Progenitor cell of endocrine pancreas (in vitro differentiated cells): ENCODE measurements at regions not wholly inside any gene's neighbourhood (a gene's known extent, or its start where the extent isn't known, plus 50 kb on each side); places are given as distances from the start of the nearest gene placed in this dataset.
A peak's percentile ranks its signal among the peaks of the same experiment; 100 is the strongest.

Experiments
- DNase-seq: peaks from one replicate; pipeline ENCODE4 v3.0.0; 2021; ENCODE audit warnings: low spot score; ENCODE audit not compliant: unreplicated experiment
- H3K27ac Mint-ChIP-seq: 2 replicates; pipeline ENCODE4 v1.8.0; 2021; ENCODE audit warnings: mild to moderate bottlenecking, moderate library complexity, mixed read lengths
- H3K27me3 Mint-ChIP-seq: 2 replicates; pipeline ENCODE4 v1.8.0; 2021; ENCODE audit warnings: mixed read lengths
- H3K36me3 Mint-ChIP-seq: 2 replicates; pipeline ENCODE4 v1.8.0; 2022; ENCODE audit warnings: mixed read lengths; ENCODE audit not compliant: insufficient read depth
- H3K4me1 Mint-ChIP-seq: 2 replicates; pipeline ENCODE4 v1.8.0; 2021; ENCODE audit warnings: low read depth, mixed read lengths
- H3K4me3 Mint-ChIP-seq: 2 replicates; pipeline ENCODE4 v1.8.0; 2021; ENCODE audit warnings: low read depth, mild to moderate bottlenecking, moderate library complexity, mixed read lengths
- H3K9me3 Mint-ChIP-seq: 2 replicates; pipeline ENCODE4 v1.8.0; 2021; ENCODE audit warnings: low read depth, mixed read lengths
- TF ChIP-seq, protein P1 (sequence below): fragments of 200-600 bp; sonication (generic); IDR thresholded peaks from one replicate; pipeline ENCODE4 v1.5.0; 2021; ENCODE audit warnings: antibody characterized with exemption, mild to moderate bottlenecking; ENCODE audit not compliant: unreplicated experiment

DNA sequence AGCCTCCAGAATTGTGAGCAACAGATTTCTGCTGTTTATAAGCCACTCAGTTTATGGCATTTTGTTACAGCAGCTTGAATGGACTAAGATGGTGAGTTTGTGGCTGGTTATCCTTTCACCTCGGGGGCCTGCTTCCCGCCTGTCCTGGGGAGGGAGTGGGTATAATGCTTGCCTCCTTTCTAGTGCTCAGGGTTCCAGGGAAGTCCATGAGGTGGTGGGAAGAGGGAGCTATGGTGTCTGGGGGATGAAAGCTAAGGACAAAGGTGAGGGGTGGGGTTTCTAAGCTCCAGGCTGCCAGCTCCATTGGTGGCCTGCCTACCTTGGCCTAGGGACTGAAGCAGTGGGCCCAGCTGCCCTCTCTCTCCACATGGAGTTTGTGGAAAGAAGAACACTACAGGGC, 50.2 kb upstream of the SDK2 start:
- no peak overlapping the region for H3K27ac Mint-ChIP-seq
- no peaks in the 10 kb centered on the region for H3K4me1 Mint-ChIP-seq

DNA sequence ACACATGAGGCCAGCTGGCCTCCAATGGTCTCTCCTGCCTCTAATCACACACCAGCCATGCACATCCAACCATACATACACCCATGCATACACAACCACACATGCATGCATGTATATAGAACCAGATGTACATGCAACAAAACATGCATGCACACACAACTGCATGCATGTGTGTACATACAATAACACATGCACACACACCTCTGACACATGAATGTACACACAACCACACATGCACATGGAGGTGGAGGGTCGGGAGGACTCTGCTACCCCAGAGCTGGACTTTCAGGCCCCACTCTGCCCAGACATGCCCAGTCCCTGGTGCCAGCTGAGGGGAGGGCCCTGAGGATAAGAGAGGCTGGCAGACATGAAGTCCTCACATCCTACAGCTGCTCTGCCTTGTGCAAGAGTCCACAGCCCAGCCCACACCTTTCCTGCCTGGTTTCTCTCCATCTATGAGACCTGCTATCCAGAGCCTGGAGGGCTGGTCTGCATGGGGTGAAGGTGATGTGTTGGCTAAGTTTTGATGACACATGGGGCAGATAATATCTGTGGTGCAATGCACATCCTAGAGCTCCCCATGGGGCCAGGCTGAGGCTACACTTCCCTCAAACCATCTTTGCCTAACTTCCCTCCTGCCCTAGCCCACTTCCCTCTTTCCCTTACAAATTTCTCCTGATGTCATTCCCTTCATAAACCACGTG, 50.9 kb upstream of the SDK2 start:
- DNase-seq: no peak
- no peaks in the 10 kb centered on the region for H3K36me3 Mint-ChIP-seq

More for the DNA sequence above, 50.2 kb upstream of the SDK2 start:
- H3K27me3 Mint-ChIP-seq: peaks cover 14% of the 10 kb centered on the region
- no peak overlapping the region for H3K4me3 Mint-ChIP-seq
- no peaks in the 10 kb centered on the region for H3K36me3 Mint-ChIP-seq
- no peaks in the 10 kb centered on the region for H3K9me3 Mint-ChIP-seq
- DNase-seq: no peak
- TF ChIP-seq, protein P1, sequence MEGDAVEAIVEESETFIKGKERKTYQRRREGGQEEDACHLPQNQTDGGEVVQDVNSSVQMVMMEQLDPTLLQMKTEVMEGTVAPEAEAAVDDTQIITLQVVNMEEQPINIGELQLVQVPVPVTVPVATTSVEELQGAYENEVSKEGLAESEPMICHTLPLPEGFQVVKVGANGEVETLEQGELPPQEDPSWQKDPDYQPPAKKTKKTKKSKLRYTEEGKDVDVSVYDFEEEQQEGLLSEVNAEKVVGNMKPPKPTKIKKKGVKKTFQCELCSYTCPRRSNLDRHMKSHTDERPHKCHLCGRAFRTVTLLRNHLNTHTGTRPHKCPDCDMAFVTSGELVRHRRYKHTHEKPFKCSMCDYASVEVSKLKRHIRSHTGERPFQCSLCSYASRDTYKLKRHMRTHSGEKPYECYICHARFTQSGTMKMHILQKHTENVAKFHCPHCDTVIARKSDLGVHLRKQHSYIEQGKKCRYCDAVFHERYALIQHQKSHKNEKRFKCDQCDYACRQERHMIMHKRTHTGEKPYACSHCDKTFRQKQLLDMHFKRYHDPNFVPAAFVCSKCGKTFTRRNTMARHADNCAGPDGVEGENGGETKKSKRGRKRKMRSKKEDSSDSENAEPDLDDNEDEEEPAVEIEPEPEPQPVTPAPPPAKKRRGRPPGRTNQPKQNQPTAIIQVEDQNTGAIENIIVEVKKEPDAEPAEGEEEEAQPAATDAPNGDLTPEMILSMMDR: no peak

DNA sequence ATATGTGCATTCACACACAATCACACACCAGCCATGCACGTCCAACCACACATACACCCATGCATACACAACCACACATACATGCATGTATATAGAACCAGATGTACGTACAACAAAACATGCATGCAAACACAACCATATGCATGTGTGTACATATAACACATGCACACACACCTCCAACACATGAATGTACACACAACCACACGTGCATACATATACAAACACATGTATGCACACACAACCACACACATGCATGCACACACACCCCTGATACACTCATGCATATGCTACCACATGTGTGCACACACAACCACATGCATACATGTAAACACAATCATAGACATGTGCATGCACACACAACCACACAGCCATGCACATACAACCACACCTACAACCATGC, 52.0 kb upstream of the SDK2 start:
- no peak overlapping the region for H3K27ac Mint-ChIP-seq

More for the DNA sequence above, 50.9 kb upstream of the SDK2 start:
- no peaks in the 10 kb centered on the region for H3K4me1 Mint-ChIP-seq
- H3K9me3 Mint-ChIP-seq: no peaks in the 10 kb centered on the region
- no peak overlapping the region for H3K27ac Mint-ChIP-seq
- H3K4me3 Mint-ChIP-seq: no peak overlapping the region
- peaks cover 12% of the 10 kb centered on the region for H3K27me3 Mint-ChIP-seq
- TF ChIP-seq, protein P1: no peak

DNA sequence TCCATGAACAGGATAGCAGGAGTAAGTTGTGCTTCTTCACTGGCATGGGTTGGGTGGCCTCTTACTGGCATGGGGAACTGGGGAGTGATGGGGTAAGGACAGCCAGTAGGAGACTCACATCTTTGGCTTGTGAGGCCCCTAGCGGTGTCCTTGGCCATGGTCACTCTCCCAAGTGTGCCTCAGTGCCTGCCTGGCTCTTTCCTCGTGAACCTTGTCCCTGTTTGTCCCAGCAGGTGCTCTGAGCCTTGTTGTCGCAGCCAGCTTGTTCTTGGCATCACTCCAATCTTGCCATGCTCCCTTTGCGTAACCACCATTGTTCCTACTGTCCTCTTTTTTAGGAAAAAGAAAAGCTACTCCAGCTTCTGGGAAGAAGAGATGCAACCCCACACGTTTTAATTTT, 53.6 kb upstream of the SDK2 start:
- TF ChIP-seq, protein P1: peak; percentile 29
- Mint-ChIP-seq H3K36me3 (no peaks in the 10 kb centered on the region), H3K4me3 (no peak overlapping the region), H3K27me3 (peaks cover 22% of the 10 kb centered on the region), H3K27ac (no peak overlapping the region), H3K9me3 (no peaks in the 10 kb centered on the region), H3K4me1 (peaks cover 4% of the 10 kb centered on the region)
- DNase-seq: no peak

More for the DNA sequence above, 52.0 kb upstream of the SDK2 start:
- no peak for DNase-seq
- peaks cover 17% of the 10 kb centered on the region for H3K27me3 Mint-ChIP-seq
- TF ChIP-seq, protein P1: no peak
- H3K4me3 Mint-ChIP-seq: no peak overlapping the region
- H3K9me3 Mint-ChIP-seq: no peaks in the 10 kb centered on the region
- H3K36me3 Mint-ChIP-seq: no peaks in the 10 kb centered on the region
- no peaks in the 10 kb centered on the region for H3K4me1 Mint-ChIP-seq

DNA sequence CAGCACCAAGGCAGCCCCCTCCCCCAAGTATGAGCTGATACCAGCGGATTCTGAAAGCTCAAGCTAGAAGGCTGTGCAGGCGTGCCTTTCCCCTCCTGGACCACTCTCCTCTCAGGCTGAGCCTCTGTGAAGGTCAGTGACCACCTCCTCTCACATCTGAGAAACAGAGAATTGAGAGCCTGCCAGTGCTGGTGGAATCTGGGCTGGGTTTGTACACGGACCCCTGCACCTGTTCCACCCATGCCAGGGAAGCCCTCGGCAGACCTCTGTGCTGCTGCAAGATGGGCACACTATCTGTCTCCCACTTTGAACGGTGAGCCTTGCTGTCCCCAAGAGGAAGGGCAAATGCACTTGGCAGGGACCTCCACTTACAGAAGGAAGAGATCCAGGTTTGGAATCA, 54.7 kb upstream of the SDK2 start:
- TF ChIP-seq, protein P1: no peak

More for the DNA sequence above, 54.7 kb upstream of the SDK2 start:
- Mint-ChIP-seq H3K4me3 (no peak overlapping the region), H3K4me1 (peaks cover 4% of the 10 kb centered on the region), H3K36me3 (no peaks in the 10 kb centered on the region), H3K27me3 (peaks cover 28% of the 10 kb centered on the region), H3K9me3 (no peaks in the 10 kb centered on the region), H3K27ac (no peak overlapping the region)
- DNase-seq: no peak
